HEK293 (cell line): ENCODE measurements at regions not wholly inside any gene's neighbourhood (a gene's known extent, or its start where the extent isn't known, plus 50 kb on each side); places are given as distances from the start of the nearest gene placed in this dataset.

Experiments used
- CTCF ChIP-seq: fragments of 450-650 bp; formaldehyde crosslinking; IDR thresholded peaks from 2 replicates; pipeline ENCODE4 v1.5.1; 2016; ENCODE audit warnings: missing biosample characterization, missing genetic modification characterization
- PRDM10 ChIP-seq: fragments of 450-650 bp; formaldehyde crosslinking; IDR thresholded peaks from 2 replicates; pipeline ENCODE4 v1.5.1; 2016; ENCODE audit warnings: missing biosample characterization, missing genetic modification characterization
- SP7 ChIP-seq: fragments of 450-650 bp; formaldehyde crosslinking; IDR thresholded peaks from 2 replicates; pipeline ENCODE4 v1.5.1; 2016; ENCODE audit warnings: missing biosample characterization, missing genetic modification characterization
- YY1 ChIP-seq: fragments of 450-650 bp; formaldehyde crosslinking; IDR thresholded peaks from 2 replicates; pipeline ENCODE4 v1.5.1; 2018; ENCODE audit warnings: missing biosample characterization, missing genetic modification characterization
- ZNF133 ChIP-seq: fragments of 450-650 bp; formaldehyde crosslinking; IDR thresholded peaks from 2 replicates; pipeline ENCODE4 v1.5.1; 2016; ENCODE audit warnings: missing biosample characterization, missing genetic modification characterization
- ZNF26 ChIP-seq: fragments of 450-650 bp; formaldehyde crosslinking; IDR thresholded peaks from 2 replicates; pipeline ENCODE4 v1.5.1; 2016; ENCODE audit warnings: missing biosample characterization, missing genetic modification characterization
- ZNF473 ChIP-seq: fragments of 450-650 bp; formaldehyde crosslinking; IDR thresholded peaks from 2 replicates; pipeline ENCODE4 v1.5.1; 2017; ENCODE audit warnings: missing biosample characterization, missing genetic modification characterization
- ZNF521 ChIP-seq: fragments of 450-650 bp; formaldehyde crosslinking; IDR thresholded peaks from 2 replicates; pipeline ENCODE4 v1.5.1; 2017; ENCODE audit warnings: missing biosample characterization, mild to moderate bottlenecking, missing genetic modification characterization

- TF ChIP-seq CTCF (tag by site-specific recombination) (no peak), YY1 (no peak), ZNF133 (tag by site-specific recombination) (no peak), ZNF473 (tag by site-specific recombination) (no peak), SP7 (no peak), PRDM10 (tag by site-specific recombination) (no peak), ZNF521 (tag by site-specific recombination) (no peak), ZNF26 (tag by site-specific recombination) (no peak)
Observed at GRCh38 chr6:5893295-5893694, 113.4 kb downstream of the NRN1 start.
